Embryonic facial prominence (tissue), 1 donor: ENCODE measurements at regions not wholly inside any gene's neighbourhood (a gene's known extent, or its start where the extent isn't known, plus 50 kb on each side); places are given as distances from the start of the nearest gene placed in this dataset.

Experiments used
- DNase-seq: peaks from one replicate; pipeline ENCODE4 v3.0.0-alpha.2; 2016; ENCODE audit errors: extremely low spot score

DNA sequence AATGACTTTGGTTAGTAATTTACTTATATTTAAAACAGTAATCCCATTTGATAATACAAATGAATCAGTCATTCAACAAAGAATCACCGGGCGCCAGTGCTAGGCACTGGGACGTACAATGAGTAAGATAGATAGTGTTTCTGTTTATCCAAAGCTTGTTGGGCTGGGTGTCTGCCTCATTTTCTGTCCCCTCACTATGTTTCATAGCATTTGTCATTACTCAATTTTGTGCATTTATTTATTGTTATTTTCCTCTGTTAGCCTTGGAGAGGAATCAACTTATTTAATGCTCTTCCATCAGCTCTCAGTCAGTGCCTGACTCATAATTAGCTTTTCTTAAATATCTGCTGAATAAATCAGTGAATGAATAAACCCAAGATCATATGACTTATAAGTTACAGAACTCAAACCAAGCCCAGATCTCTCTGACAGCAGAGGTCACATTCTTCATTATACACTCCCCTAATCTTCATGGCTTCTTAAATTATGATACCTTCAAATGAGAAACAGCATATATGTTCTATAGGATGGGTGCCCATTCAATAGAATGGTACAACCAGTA lies 86.2 kb downstream of the TSPAN8 start:
- DNase-seq = no peak

DNA sequence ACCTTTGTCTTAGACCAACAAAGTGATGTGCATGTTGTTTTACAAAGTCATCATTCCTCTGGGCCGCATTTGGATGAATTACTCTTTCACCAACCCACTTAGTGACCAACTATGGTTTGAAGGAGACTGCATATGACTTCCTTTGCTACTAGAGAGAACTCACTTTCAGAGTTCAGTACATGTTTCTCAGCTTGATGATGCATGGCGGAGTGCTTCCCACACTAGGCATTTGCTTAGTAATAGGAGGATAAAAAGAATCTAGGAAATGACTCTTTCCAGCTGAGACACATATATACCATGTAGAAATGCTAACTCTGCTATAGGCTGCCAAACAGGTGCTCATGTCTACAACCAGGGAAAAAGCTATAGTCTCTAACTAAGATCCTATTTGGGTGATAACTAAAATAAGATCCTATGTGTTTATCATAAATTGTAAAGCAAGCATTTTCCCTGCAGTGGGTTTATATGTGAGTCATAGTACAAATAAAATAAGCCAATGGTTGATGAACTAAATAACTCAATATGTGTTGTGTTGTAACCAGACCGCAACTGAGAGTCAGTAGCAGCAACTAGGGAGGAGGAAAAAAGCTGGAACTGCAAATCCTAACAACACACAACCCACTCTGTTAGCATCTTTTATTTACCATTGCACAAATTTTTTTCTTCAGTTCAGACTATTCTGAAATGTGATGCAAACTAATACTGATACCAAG lies 87.2 kb downstream of the TSPAN8 start:
- DNase-seq = no peak

DNA sequence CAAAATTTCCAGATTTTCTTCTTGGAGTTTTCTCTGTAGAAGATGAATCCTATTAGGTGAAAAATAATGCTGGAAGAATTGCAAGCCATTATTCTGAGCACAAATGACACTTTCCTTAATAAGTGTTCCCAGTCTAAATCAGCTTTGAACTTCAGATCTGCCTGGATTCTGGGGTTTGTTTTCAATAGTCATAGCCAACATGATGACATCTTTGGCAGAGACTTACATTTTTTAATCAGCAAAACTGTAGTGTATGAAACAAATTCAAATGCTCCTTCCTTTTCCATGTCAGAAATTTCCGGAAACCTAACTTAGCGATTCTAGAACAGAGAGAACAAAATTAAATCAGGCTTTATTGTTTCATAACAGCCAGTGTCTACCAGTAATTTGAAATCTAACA lies 88.5 kb downstream of the TSPAN8 start:
- DNase-seq = no peak

DNA sequence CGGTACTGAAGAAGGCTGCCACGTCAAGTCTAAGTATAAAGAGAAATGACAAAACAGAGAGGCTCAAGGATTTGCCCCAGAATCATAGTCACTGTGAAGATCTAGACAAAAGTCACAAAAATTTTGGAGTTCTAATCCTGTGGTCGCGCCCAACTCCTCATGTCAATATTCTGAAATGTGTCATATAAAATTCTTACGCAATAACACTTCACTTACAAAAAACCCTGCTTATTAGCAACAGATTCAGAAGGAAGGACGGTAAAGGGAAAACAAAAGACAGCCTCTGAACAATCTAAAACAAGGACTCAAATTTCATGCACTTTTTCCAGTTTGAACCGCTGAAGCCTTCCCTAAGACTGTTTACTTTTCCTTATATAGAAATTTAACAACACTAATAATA lies 94.7 kb downstream of the TSPAN8 start:
- no peak for DNase-seq

DNA sequence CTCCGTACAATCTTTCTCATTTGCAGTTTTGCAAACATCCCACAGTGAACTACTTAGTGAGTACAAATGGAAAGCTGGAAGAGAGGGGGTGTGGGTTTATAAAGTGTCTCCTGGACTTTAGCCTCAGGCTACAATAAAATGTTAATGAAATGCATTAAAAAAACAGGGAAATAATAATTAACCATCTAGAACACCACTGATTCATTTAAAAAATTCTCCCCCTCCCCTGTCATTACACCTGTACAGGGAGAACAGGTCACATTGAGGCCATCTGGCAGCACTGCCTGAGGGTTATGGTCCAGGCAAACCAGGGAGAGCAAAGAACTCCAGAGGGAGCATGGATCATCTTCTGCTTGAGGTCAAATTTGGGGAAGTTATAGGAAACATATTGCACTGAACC lies 96.3 kb downstream of the TSPAN8 start:
- DNase-seq = no peak

DNA sequence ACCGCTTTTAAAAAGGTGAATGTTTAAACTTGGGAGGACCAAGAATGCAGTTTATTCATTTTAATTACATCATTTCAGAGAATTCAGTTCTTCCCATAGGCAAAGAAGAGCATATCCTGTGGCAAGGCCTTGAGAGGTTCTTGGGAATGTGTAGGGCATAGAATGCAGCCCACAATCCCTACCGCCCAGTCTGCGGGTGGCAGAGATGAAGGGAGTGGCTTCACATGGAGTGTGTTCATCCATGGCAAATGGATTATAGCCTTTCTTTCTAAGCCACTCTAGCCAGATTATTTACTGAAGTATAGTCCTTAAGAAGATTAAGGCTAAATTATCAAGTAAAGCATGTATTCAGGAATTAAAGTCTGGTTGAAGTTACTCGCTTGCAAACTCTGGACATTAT lies 97.4 kb downstream of the TSPAN8 start:
- no peak for DNase-seq

DNA sequence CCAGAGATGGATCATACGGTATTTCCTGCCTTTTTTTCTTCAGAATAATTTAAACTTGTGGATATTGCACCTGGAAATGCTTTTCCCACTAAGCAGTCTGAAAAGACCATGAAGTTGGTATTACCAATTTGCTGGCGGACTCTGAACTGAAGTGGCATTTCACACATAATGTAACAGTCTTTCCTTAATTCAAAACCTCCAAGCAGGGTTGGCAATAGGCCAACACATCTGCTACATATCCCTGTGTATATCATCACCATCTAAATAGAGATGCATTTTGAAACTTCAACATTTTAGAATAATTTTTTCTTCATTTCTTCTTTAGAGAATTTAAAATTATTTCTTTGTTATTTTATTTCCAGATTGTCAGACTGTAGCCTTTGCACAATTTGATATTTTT lies 100.5 kb downstream of the TSPAN8 start:
- peak; percentile 29 for DNase-seq

DNA sequence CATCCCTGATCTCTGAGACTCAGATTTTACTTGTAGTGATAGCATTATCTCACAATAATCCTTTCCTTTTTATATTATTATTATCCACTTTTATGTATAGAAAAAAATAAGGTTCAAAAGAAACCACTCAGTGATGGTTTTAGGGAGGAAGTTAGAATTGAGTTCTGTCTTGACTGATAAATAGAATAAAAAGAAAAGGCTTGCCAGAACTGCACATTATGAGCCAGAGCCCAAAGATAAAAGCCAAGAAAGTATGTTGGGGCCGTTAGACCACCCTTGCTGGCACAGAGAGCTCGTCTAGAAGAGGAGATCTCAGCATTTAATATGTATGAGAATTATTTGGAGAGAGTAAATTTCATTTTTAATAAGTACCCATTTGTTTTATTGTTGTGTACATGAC lies 103.2 kb downstream of the TSPAN8 start:
- DNase-seq = no peak

DNA sequence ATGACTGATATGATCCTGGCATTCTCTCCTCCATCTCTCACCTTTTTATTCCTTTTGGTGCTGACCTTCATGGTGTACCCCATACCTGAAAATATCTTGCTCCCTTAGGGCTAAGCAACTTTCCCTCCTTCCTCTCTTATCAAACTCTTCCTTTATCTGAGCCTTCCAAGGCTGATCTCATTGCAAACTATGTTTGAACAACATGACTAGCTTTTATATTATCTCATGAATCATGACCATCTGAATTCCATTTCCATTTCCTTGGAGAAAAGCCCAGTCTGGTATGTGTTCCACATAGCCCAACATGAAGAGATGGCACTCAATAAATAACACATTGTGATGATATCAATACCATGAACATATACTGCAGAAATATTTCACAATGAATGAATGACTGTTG lies 111.6 kb downstream of the TSPAN8 start:
- DNase-seq = no peak

DNA sequence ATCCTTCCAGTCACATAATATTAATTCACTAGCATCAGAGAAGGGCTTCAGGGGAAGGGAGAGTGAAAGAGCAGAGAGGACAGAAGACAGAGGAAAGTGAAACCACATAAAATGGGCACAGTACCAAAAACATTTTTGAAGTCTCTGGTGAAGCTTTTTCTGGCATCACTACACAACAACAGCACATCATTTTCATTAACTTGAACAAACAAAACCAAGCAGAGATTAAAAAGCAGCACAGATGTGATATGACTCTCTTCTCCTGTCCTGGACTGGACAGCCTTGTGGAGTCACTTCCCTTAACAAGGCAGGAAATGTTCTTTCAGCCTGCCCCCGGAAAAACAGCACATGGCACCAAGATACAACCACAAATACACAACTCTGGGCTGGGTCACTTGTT lies 112.0 kb downstream of the TSPAN8 start:
- no peak for DNase-seq

DNA sequence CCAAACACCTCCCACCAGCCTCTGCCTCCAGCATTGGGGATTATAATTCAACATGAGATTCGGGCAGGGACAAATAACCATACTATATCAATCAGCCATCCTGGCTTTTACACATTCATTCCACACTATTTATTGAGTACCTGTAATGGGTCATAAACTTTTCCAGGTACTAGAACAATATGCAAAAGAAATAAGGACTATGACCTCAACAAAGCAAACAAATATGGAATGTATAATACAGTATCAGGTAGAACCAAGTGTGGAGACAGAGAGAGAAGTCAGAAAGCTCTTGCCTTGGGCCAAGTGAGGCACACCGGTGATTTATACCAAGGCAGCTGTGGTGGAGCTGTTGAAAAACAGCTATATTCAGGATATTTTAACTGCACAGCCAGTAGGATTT lies 116.3 kb downstream of the TSPAN8 start:
- no peak for DNase-seq

DNA sequence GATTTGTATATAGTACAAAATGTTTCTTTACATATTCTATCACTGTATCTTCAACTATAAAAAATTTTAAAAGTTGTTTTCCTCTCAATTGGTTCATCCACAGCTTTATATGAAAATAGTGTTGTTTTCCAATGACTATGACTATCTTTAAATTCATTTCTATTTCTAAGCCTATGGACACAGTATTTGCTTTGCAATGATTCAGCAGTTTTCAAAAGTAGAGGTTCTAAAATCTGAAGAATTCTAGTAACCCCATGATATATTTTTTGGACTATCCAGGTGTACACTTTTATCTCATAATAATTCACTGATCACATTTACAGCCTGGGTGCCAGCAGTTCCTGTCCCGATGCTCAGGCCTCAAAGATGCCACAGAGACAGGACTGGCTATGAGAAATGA lies 118.4 kb upstream of the PTPRR start:
- DNase-seq = no peak

DNA sequence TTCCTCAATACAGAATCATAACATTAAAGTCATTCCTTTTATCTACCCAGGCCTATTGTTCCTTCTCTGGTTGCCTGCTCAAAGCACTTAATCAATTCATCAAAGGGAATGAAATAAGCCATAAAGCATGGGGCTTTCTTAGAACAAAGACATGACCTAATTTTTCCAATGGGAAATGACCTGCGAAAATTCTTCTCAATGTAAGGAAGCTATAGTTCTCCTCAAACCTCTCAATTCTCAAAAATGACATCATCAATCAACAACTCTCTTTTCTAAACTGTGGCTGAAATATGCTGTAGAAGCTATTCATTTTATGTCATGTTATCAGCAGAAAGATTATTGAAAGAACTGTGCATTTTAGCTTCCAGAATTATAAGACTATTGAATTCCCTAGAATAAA lies 116.0 kb upstream of the PTPRR start:
- no peak for DNase-seq

DNA sequence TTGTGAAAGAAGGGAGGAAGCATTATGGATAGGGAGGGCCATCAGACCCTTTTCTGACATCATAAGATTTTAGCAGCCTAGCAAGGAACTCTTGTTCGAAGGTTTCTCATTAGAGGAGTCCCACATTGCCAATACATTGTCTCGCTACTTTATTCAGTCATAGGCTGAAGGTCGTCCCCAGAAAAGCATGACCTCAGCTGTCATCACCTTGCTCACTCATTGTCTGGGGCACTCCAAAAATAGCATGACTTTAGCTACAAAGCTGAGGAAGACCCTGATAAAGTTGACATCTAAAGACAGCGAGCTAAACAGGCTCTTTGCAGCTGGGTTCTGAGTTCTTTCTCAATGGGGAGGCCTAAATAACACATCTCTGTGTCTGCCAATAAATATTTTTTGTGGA lies 112.4 kb upstream of the PTPRR start:
- DNase-seq = no peak

DNA sequence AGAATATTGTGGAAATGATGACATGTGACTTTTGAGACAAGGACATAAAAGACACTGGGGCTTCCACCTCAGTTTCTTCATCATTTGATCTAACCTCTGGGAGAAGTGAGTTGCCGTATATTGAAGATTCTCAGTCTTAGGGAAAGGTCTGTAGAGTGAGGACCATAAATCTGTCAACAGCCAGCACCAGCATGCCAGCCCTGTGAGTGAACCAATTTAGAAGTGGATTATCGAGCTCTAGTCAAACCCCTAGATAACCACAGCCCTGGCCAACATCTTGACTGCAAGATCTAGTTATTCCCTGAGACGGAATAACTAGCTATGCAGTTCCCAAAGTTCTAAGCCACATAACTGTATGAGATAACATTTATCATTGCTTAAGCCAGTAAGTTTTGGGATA lies 108.8 kb upstream of the PTPRR start:
- no peak for DNase-seq

DNA sequence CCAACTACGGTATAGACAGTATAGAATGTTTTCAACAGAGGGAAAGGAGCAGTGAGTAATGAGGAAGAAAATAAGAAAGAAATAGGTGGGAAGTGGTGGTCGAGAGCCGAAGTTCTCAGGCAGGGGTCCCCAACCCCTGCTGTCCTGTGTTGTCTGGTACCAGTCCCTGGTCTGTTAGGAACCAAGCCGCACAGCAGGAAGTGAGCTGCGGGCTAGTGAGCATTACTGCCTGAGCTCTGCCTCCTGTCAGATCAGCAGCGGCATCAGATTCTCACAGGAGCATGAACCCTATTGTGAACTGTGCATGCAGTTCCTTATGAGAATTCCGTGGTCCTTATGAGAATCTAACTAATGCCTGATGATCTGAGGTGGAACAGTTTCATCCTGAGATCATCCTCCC lies 107.3 kb upstream of the PTPRR start:
- DNase-seq = no peak

DNA sequence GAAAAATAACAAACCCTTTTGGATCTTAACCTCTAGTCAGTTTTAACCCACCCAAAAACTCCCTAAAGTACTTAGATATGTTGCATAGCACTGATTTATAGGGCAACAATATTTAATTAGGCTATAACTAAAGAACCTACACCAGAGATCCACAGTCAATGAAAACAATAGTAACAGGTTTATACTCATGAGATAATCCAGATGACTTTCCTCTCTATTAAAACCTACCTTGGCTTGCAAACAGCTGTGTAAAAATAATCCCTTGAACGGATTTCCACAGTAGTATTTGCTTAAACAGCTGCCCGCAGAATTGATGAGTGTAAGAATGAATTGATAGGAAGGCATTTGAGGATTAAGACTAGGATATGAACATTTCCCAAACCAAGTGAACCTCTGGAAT lies 104.3 kb upstream of the PTPRR start:
- DNase-seq = no peak

DNA sequence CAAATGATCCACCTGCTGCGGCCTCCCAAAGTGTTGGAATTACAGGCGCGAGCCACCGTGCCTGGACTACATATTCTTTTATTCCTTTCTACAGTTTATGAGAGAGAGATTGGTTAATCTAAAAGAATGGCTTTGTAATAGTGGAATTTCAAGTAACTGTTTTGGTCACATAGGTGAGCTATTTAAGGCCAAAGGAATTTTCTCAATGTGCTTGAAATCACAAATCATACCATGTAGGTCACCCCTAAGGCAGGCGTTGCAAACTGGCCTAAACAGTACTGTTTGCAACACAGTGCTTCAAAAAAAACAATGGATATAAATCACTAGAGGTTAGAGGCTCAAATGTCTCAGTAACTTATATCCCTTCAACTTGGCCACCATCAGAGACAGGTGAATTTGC lies 103.7 kb upstream of the PTPRR start:
- no peak for DNase-seq

DNA sequence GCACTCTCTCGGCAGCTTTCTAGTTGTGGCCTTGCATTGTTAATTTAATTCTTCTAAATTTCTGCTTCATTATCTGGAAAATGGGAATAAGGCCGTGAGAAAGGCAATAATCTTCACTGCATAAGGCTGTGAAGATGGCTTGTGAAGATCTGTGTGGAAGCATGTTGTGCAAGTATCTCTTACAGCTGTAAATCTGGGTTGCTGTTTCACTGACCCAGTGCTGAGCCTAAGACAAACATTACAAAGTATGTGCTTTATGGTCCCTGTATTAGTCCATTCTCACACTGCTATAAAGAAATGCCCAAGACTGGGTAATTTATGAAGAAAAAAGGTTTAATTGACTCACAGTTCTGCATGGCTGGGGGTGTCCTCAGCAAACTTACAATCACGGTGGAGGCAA lies 101.0 kb upstream of the PTPRR start:
- DNase-seq = no peak

DNA sequence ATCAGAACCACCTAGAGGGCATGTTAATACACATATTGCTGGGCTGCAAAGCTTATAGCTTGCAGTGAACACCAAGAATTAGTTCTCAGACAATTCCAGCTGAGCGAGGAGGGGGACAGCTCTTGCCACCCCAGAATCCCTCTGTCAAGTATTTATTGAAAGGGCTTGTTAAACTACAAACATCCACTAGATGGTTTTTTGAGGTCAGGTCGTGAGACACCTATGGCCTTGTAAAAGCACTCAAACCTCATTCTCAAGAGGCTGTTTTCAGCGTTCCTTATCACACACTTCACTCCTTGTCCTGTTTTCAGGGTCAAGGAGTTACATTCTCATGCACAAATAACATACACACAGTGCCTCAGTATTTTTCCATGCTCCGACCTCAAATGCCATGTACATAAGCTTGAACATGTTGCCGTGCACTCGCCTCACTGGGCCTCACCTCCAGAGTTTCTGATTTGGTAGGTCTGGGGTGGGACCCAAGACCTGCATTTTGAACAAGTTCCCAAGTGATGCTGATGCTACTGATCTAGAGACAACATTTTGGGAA lies 98.8 kb upstream of the PTPRR start:
- DNase-seq = no peak

DNA sequence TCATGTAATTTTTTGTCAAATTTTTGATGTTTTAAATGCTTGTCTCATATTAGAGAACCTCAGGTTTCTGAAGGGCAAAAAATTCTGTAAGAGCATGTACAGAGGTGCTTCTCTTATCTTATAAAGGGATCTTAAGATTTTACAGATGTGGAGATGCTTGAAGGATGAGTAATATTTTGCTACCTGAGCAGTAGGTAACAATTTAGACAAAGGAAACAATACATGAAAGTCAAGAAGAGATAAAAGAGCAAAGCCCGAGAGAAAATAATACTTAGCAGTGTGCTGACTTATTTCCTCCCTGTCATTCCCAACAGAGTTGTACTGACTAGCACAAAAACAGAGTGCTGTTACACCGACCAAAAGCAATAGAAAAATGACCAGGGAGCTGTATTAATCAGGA lies 98.1 kb upstream of the PTPRR start:
- no peak for DNase-seq

DNA sequence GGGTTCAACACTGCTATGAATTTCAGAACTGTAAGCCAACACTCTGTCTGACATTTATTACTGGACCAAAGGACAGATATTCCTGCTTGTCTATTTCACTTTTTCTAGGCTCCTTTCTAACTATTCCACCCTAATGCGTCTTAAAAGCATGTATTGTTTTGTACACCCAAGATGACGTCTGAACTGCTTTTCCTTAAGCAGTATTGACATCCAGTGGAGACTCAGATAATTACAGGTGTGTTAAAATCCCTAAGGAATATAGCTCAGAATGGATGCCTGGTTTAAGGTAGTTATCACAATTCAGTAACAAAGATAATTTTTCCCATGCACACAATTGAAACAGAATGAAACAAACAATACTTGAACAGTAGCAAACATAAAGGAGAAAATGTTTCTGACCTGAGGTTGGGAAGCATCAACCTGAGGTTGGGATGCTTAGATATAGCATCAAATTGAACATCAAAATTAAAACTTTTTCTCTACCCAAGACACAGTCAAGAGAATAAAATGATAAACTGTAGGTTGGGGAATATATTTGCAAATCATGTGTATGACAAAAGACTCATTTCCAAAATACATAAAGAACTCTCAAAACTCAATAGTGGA lies 93.7 kb upstream of the PTPRR start:
- no peak for DNase-seq

DNA sequence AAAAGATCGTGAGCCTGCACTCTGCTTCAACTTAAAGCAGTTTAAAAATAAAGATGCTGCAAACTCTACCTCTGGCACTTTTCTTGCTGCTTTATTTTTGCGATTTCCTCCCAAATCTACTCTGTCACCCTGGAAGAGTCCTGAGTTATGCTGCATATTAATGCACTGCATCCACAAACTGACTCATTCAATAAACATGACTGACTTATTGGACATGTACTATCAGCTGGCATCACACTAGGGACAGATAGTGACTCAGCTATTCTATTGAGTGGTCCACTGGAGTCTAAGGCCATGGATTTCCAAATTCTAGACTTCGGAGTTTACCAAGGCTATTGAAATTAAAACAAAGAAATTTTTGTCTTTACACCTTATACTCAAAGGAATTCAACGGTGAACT lies 90.7 kb upstream of the PTPRR start:
- DNase-seq = no peak

DNA sequence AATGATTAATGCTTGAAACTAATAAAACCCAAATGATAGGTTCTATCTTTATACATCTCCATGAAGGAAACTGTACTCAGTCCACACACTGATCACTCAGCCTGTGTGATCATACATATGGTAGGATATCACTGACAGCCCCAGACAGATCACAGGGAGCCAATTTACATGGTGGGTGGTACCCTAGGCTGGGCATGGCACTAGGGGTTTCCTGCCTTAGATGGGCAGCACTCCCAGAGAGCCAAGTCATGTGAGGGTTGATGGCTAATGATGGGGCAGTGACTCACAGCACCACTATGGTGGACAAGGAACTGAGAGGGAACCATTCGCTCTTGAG lies 89.6 kb upstream of the PTPRR start:
- DNase-seq = no peak
